PC-9 (cell line): ENCODE measurements at regions not wholly inside any gene's neighbourhood (a gene's known extent, or its start where the extent isn't known, plus 50 kb on each side); places are given as distances from the start of the nearest gene placed in this dataset.

Source experiments
- BruUV-seq: library from RNA; stranded (reverse); fragments of 400-500 nt; replicated peaks from 2 replicates; lab custom pipeline; 2021; lab: Mats Ljungman, UMichigan
- CTCF ChIA-PET: fragments of 300-600 bp; sonication (Branson Sonifier 250); formaldehyde crosslinking; loops from one replicate; lab custom pipeline; 2022; ENCODE audit warnings: antibody characterized with exemption; lab: Charles Lee
- POLR2A ChIA-PET: fragments of 300-600 bp; sonication (Branson Sonifier 250); formaldehyde crosslinking; loops from one replicate; lab custom pipeline; 2022; ENCODE audit warnings: antibody characterized with exemption; ENCODE audit not compliant: unreplicated experiment; lab: Charles Lee
- DNase-seq, 2 experiments: peaks; one replicate each; pipeline versions ENCODE4 v3.0.0 to v3.0.0-alpha.2; 2015 to 2022; ENCODE audit warnings: mixed read lengths in 1 of 2
- H2AFZ ChIP-seq: fragments of 200-600 bp; sonication (generic); 2 replicates; pipeline ENCODE4 v1.8.1; 2017; ENCODE audit warnings: antibody characterized with exemption
- H3F3A ChIP-seq: fragments of 200-600 bp; sonication (generic); 2 replicates; pipeline ENCODE4 v1.8.1; 2017; ENCODE audit warnings: antibody characterized with exemption, mild to moderate bottlenecking, low read depth; ENCODE audit not compliant: insufficient read depth
- H3K27ac ChIP-seq: fragments of 200-600 bp; sonication (generic); 2 replicates; pipeline ENCODE4 v1.6.1; 2016; ENCODE audit warnings: mixed run types
- H3K27me3 ChIP-seq: fragments of 200-600 bp; sonication (generic); 2 replicates; pipeline ENCODE4 v1.6.1; 2016; ENCODE audit warnings: low read depth, mixed run types; ENCODE audit not compliant: insufficient read depth
- H3K36me3 ChIP-seq: fragments of 200-600 bp; sonication (generic); 2 replicates; pipeline ENCODE4 v1.6.1; 2016; ENCODE audit warnings: low read depth, mixed run types
- H3K4me1 ChIP-seq: fragments of 200-600 bp; sonication (generic); replicated peaks from 2 replicates; pipeline ENCODE4 v1.6.1; 2016; ENCODE audit warnings: mixed run types; ENCODE audit not compliant: insufficient read depth
- H3K4me2 ChIP-seq: fragments of 200-600 bp; sonication (generic); 2 replicates; pipeline ENCODE4 v1.6.1; 2017; ENCODE audit warnings: mixed run types
- H3K4me3 ChIP-seq: fragments of 200-600 bp; sonication (generic); 2 replicates; pipeline ENCODE4 v1.6.1; 2016; ENCODE audit warnings: mixed run types
- H3K79me2 ChIP-seq: fragments of 200-600 bp; sonication (generic); 2 replicates; pipeline ENCODE4 v1.6.1; 2017; ENCODE audit warnings: low read depth, mixed run types
- H3K9me2 ChIP-seq: fragments of 200-600 bp; sonication (generic); 2 replicates; pipeline ENCODE4 v1.8.1; 2017; ENCODE audit warnings: mild to moderate bottlenecking; ENCODE audit not compliant: insufficient read depth
- H3K9me3 ChIP-seq: fragments of 200-600 bp; sonication (generic); 2 replicates; pipeline ENCODE4 v1.8.1; 2016; ENCODE audit warnings: low read depth; ENCODE audit not compliant: insufficient read depth
- H4K20me1 ChIP-seq: fragments of 200-600 bp; sonication (generic); 2 replicates; pipeline ENCODE4 v1.8.1; 2017; ENCODE audit not compliant: insufficient read depth
- EZH2 ChIP-seq: fragments of 200-600 bp; sonication (generic); IDR thresholded peaks from 2 replicates; pipeline ENCODE4 v1.8.0; 2017; ENCODE audit warnings: antibody characterized with exemption, low read depth
- intact Hi-C: fragments of 100-400 bp; cut with micrococcal nuclease; formaldehyde crosslinking; loops from one replicate; pipeline ENCODE4 v1.10.0; 2022; ENCODE audit not compliant: unreplicated experiment
- TF ChIP-seq, protein P1 (sequence below): fragments of 200-600 bp; sonication (generic); conservative IDR thresholded peaks from 2 replicates; pipeline ENCODE4 v1.6.1; 2017; ENCODE audit warnings: mixed run types, antibody characterized with exemption, mild to moderate bottlenecking, moderate library complexity

DNA sequence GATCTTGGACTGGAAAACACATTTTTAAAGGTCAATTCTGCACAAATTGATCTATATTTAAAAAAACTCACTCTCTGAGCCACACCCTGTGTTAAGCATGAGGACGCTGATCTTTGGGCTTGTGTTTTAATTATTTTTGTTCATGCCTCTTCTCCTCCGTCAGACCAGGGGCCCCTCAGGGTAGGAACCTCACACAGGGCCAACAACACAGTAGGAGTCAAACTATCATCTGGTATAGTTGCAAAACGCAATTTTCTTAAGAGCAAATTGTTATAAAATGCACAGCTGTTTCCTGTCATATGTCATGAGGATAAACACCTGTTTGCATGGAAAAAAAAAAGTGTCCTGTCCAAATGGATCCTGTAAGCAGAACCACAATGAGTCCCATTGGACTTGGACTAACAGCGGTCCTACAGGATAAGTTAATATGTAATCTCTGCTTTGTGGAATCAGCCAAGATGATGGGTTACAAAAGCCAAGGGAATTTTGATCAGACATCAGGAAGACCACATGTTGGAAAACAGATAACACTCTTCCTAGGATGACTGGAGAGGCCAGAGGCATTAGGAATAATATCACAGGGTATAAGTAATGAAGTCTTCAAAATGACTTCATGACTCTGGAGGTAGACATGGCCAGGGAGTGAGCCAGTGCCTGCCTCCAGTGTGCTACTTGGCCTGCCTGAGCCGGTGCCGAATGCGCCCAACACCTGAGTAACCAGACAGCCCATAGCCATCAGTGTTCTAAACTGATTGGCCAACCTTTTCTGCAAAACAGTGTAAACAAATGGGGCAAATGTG lies 184.9 kb upstream of the ADCY1 start:
- no TSS peak for BruUV-seq
- TF ChIP-seq, protein P1, sequence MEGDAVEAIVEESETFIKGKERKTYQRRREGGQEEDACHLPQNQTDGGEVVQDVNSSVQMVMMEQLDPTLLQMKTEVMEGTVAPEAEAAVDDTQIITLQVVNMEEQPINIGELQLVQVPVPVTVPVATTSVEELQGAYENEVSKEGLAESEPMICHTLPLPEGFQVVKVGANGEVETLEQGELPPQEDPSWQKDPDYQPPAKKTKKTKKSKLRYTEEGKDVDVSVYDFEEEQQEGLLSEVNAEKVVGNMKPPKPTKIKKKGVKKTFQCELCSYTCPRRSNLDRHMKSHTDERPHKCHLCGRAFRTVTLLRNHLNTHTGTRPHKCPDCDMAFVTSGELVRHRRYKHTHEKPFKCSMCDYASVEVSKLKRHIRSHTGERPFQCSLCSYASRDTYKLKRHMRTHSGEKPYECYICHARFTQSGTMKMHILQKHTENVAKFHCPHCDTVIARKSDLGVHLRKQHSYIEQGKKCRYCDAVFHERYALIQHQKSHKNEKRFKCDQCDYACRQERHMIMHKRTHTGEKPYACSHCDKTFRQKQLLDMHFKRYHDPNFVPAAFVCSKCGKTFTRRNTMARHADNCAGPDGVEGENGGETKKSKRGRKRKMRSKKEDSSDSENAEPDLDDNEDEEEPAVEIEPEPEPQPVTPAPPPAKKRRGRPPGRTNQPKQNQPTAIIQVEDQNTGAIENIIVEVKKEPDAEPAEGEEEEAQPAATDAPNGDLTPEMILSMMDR: no peak
- no peak for DNase-seq

DNA sequence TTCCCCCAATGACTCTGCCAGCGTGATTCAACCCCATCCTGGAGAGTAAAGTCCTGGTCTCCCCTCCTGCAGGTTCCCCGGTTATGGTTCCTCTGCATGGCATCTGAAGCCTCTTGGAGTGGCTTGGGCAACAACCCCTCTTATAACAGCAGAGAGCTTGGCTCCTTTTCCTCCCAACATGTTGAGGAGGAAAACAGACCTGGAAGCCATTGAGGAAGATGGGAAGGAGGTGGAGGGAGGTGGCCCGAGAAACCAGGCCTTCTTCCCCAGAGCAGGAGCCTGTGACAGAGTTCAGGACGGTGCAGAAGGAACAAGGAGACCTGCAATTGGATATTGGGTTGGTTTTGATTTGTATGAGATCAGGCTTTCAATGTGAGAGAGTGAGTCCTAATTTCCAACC lies 184.0 kb upstream of the ADCY1 start:
- DNase-seq: no peak
- Histone ChIP-seq H3K4me3 (no peak overlapping the region), H3K4me1 (no peaks in the 10 kb centered on the region), H3K9me3 (peaks cover 6% of the 10 kb centered on the region), H2AFZ (no peak overlapping the region), H3K79me2 (no peaks in the 10 kb centered on the region), H3K9me2 (no peaks in the 10 kb centered on the region), H3K36me3 (no peaks in the 10 kb centered on the region), H4K20me1 (no peaks in the 10 kb centered on the region), H3K4me2 (no peak overlapping the region), H3K27ac (no peak overlapping the region), H3F3A (no peaks in the 10 kb centered on the region), H3K27me3 (peaks cover 40% of the 10 kb centered on the region)
- POLR2A ChIA-PET: no interaction called here
- TF ChIP-seq EZH2: no peak
- TF ChIP-seq, protein P1: no peak
- CTCF ChIA-PET: no interaction called here
- intact Hi-C loops: no loop called here
- BruUV-seq: no TSS peak

More for the DNA sequence above, 184.9 kb upstream of the ADCY1 start:
- intact Hi-C loops: no loop called here
- no peaks in the 10 kb centered on the region for H3K9me2 ChIP-seq
- POLR2A ChIA-PET: no interaction called here
- H3K79me2 ChIP-seq: no peaks in the 10 kb centered on the region
- no peaks in the 10 kb centered on the region for H3F3A ChIP-seq
- H3K36me3 ChIP-seq: no peaks in the 10 kb centered on the region
- CTCF ChIA-PET: no interaction called here
- H3K4me1 ChIP-seq: no peaks in the 10 kb centered on the region
- H3K9me3 ChIP-seq: no peaks in the 10 kb centered on the region; the same call in 1 of the 2 replicates
- no peak overlapping the region for H2AFZ ChIP-seq
- no peaks in the 10 kb centered on the region for H4K20me1 ChIP-seq
- H3K4me2 ChIP-seq: no peak overlapping the region
- no peak overlapping the region for H3K27ac ChIP-seq
- H3K4me3 ChIP-seq: no peak overlapping the region
- H3K27me3 ChIP-seq: peaks cover 40% of the 10 kb centered on the region

DNA sequence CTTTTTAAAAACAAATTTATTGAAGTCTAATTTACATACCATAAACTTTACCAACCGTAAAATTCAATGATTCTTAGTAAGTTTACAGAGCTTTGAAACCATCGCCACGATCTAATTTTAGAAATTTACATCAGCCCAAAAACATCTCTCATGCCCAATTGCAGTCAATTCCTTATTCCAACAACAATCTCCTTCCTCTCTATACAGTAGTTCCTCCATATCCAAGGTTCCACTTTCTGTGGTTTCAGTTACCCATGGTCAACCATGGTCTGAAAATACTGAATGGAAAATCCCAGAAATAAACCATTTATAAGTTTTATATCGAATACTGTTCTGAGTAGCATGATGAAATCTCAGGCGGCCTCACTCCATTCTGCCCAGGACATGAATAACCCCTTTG lies 183.4 kb upstream of the ADCY1 start:
- Histone ChIP-seq H3K79me2 (no peaks in the 10 kb centered on the region), H3F3A (no peaks in the 10 kb centered on the region), H3K4me1 (no peaks in the 10 kb centered on the region), H3K9me3 (peaks cover 7% of the 10 kb centered on the region), H3K9me2 (no peaks in the 10 kb centered on the region), H4K20me1 (no peaks in the 10 kb centered on the region), H3K27ac (no peak overlapping the region), H3K4me2 (no peak overlapping the region), H3K36me3 (no peaks in the 10 kb centered on the region), H3K27me3 (peaks cover 40% of the 10 kb centered on the region), H2AFZ (no peak overlapping the region), H3K4me3 (no peak overlapping the region)
- no TSS peak for BruUV-seq
- no peak for TF ChIP-seq EZH2
- TF ChIP-seq, protein P1: no peak
- no peak for DNase-seq
- intact Hi-C loops: no loop called here
- POLR2A ChIA-PET: no interaction called here
- CTCF ChIA-PET: no interaction called here
